ENCODE measurements at regions not wholly inside any gene's neighbourhood (a gene's known extent, or its start where the extent isn't known, plus 50 kb on each side); places are given as distances from the start of the nearest gene placed in this dataset.
"Not testable (repeated sequence)": the region's sequence is repeated elsewhere in the genome, so short reads cannot be mapped to it uniquely, and the experiment has no call there.

DNA sequence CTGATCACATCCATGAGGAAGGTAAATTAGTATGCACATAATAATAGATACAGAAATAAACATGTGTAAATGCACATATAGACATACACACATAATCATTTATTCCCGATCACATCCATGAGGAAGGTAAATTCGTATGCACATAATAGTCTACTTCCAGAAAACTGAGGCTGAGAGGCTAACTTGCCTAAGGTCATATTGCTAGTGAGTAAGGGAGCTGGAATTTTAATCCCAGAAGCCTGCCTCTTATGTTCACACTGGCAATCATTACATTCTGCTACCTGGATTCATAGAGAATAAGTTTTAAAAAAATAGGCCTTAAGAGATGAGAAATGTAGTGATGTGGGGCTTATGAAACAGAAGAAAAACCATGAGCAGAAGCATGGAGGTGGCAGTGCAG is 716.3 kb downstream of the BRINP1 start:
- Histone ChIP-seq H3K9me3 (ENCODE audit: control insufficient read depth, low read length) (no peaks in the 10 kb centered on the region), H3K4me1 (ENCODE audit: control insufficient read depth, insufficient read depth, low read length, poor library complexity, severe bottlenecking) (no peaks in the 10 kb centered on the region), H3K4me3 (ENCODE audit: extremely low read depth, insufficient read depth, low read length, poor library complexity, severe bottlenecking) (no peak overlapping the region), H3K27ac (ENCODE audit: low read depth, low read length, severe bottlenecking) (no peak overlapping the region), H3K36me3 (ENCODE audit: control insufficient read depth, insufficient read depth, low read length) (no peaks in the 10 kb centered on the region)
- no CpG with 5 or more reads among the region's 2 CpGs for WGBS, 2 experiments (ENCODE audit: insufficient coverage in 2 of 2)

DNA sequence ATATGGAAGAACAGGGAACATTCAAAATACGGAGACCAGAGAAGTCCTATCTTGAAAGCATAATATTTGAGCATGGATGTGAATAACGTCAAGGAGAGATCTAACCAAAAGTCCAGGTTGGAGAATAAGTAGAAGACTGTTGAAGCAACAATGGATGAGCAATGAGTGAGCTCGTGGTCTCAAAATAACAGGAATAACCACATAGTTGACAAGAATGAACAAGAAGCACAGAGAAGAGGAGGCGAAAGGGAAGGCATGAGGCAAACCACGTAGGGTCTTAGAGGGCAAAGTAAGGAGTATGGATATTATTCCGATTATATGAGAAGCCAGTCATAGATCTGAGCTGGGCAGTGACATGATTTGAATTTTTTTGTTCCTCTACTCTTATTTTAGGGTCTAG is 710.2 kb downstream of the BRINP1 start:
- Histone ChIP-seq H3K4me1 (ENCODE audit: control insufficient read depth, insufficient read depth, low read length, poor library complexity, severe bottlenecking) (no peaks in the 10 kb centered on the region), H3K4me3 (ENCODE audit: extremely low read depth, insufficient read depth, low read length, poor library complexity, severe bottlenecking) (no peak overlapping the region), H3K36me3 (ENCODE audit: control insufficient read depth, insufficient read depth, low read length) (no peaks in the 10 kb centered on the region), H3K9me3 (ENCODE audit: control insufficient read depth, low read length) (no peaks in the 10 kb centered on the region), H3K27ac (ENCODE audit: low read depth, low read length, severe bottlenecking) (no peak overlapping the region)
- WGBS, 2 experiments (ENCODE audit: insufficient coverage in 2 of 2), result 79 to 82% methylated on average over 4 to 6 of the region's 6 CpGs

DNA sequence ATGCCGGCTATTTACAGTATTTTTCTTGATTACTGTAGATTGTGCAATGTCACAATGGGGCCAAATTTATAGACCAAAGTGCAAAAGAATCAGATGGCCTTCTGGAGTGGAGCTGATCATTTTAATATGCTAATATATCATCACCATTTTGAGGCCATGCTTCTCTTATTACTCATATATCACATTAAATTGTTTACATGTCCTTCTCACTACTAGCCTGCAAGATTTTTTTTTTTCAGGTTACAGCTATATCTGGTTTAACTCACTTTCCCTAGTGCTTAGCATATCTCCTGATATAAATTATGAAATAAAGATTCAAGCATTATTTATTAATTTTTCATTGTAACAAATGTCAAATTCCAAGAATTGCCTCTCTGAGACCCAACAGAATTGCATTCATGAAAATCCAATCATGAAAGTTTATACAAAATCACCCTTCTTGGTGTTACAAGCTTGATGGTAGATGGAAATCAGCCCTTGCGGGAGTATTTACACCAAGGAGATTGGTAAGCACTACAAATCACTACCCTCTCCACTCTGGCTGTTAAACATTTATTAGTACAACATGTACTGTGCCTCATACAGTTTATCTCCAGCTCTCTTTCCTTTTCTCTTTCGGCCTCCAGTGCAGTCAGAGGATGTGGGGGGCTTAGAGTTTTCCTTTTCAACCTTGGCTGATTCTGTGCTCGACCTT is 703.9 kb downstream of the BRINP1 start:
- 76 to 80% methylated on average over 1 to 2 of the region's 4 CpGs for WGBS, 2 experiments (ENCODE audit: insufficient coverage in 2 of 2)
- H3K4me3 ChIP-seq (ENCODE audit: extremely low read depth, insufficient read depth, low read length, poor library complexity, severe bottlenecking), result no peak overlapping the region
- H3K9me3 ChIP-seq (ENCODE audit: control insufficient read depth, low read length), result no peaks in the 10 kb centered on the region
- no peaks in the 10 kb centered on the region for H3K4me1 ChIP-seq (ENCODE audit: control insufficient read depth, insufficient read depth, low read length, poor library complexity, severe bottlenecking)
- H3K36me3 ChIP-seq (ENCODE audit: control insufficient read depth, insufficient read depth, low read length), result no peaks in the 10 kb centered on the region
- H3K27ac ChIP-seq (ENCODE audit: low read depth, low read length, severe bottlenecking), result no peak overlapping the region

DNA sequence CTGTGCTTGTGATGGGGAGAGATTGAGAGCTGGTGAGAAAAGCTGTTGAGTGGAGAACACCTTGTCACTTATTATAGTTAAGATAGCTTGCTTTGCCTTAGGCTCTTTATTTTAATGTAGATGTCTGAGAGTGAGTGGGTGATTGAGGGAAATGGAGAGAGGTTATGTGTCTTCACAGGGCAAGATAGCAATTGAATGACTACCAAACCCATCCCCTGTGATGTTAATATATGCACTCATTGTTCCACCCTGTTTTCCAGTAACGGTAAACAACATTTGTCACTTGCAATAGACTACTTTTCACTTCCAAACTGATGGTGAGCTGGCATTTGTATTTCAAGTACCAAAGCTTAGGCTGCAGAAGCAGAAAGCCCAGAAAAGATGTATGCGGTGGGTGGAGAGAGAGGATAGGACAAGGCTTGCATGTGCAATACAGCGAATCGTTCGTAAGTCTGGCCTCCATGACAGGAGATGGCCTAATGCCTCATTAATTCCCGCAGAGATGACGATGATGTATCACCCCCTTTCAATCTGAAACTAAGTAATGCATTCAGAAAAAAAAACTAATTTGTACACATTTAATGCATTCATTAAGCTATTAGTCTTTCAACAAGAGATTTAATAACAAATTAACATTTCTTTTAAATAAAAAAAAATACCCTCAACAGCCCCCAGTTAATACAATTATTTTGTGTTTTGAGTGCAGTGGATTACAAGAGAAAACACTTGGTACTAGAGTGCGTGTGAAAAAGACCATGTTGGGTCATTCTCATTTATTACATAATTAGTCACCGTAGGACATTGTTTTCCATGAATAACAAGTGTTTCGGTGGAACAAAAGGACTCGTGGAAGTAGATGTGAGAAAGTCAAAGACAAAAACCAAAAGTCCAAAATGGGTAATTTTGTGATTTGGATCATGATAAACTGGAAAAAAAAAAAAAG is 699.0 kb downstream of the BRINP1 start:
- Histone ChIP-seq H3K4me1 (ENCODE audit: control insufficient read depth, insufficient read depth, low read length, poor library complexity, severe bottlenecking) (no peaks in the 10 kb centered on the region), H3K36me3 (ENCODE audit: control insufficient read depth, insufficient read depth, low read length) (no peaks in the 10 kb centered on the region), H3K27ac (ENCODE audit: low read depth, low read length, severe bottlenecking) (no peak overlapping the region), H3K9me3 (ENCODE audit: control insufficient read depth, low read length) (no peaks in the 10 kb centered on the region), H3K4me3 (ENCODE audit: extremely low read depth, insufficient read depth, low read length, poor library complexity, severe bottlenecking) (no peak overlapping the region)
- WGBS, 2 experiments (ENCODE audit: insufficient coverage in 2 of 2), result 86 to 94% methylated on average over 7 of the region's 11 CpGs

DNA sequence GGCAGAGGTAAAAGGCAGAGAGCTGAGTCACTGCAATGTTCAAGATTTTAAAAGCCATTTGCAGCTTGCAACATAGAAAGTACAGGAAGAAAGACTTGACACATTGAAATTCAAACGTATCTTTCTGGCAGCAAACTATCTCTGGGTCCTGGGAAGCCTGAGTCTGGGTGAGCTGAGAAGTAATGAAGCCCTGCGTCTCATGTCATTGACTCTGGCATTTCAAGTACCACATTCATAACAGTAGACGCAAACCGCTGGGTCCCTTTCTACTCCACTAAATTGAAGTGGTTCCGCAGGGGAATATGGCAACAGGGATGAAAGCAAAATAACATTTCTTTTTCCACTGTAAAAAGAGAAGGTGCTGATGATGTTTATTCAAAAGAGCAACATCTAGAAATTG is 694.3 kb downstream of the BRINP1 start:
- H3K4me1 ChIP-seq (ENCODE audit: control insufficient read depth, insufficient read depth, low read length, poor library complexity, severe bottlenecking), result no peaks in the 10 kb centered on the region
- H3K27ac ChIP-seq (ENCODE audit: low read depth, low read length, severe bottlenecking), result no peak overlapping the region
- no peak overlapping the region for H3K4me3 ChIP-seq (ENCODE audit: extremely low read depth, insufficient read depth, low read length, poor library complexity, severe bottlenecking)
- H3K9me3 ChIP-seq (ENCODE audit: control insufficient read depth, low read length), result no peaks in the 10 kb centered on the region
- WGBS, 2 experiments (ENCODE audit: insufficient coverage in 2 of 2), result 88 to 91% methylated on average over 3 to 4 of the region's 5 CpGs
- no peaks in the 10 kb centered on the region for H3K36me3 ChIP-seq (ENCODE audit: control insufficient read depth, insufficient read depth, low read length)

DNA sequence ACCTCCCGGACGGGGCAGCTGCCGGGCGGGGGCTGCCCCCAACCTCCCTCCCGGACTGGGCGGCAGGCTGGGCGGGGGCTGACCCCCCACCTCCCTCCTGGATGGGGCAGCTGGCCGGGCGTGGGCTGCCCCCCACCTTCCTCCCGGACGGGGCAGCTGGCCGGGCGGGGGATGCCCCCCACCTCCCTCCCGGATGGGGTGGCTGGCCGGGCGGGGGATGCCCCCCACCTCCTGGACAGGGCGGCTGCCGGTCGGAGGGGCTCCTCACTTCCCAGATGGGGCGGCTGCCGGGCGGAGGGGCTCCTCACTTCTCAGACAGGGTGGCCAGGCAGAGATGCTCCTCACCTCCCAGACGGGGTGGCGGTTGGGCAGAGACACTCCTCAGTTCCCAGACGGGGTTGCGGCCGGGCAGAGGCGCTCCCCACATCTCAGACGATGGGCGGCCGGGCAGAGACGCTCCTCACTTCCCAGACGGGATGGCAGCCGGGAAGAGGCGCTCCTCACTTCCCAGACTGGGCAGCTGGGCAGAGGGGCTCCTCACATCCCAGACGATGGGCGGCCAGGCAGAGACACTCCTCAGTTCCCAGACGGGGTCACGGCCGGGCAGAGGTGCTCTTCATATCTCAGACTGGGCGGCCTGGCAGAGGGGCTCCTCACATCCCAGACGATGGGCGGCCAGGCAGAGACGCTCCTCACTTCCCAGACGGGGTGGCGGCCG is 691.1 kb downstream of the BRINP1 start:
- H3K27ac ChIP-seq (ENCODE audit: low read depth, low read length, severe bottlenecking); H3K9me3 ChIP-seq (ENCODE audit: control insufficient read depth, low read length); H3K4me3 ChIP-seq (ENCODE audit: extremely low read depth, insufficient read depth, low read length, poor library complexity, severe bottlenecking); H3K4me1 ChIP-seq (ENCODE audit: control insufficient read depth, insufficient read depth, low read length, poor library complexity, severe bottlenecking); H3K36me3 ChIP-seq (ENCODE audit: control insufficient read depth, insufficient read depth, low read length): not testable (repeated sequence)
- 90 to 96% methylated on average over 7 to 11 of the region's 47 CpGs for WGBS, 2 experiments (ENCODE audit: insufficient coverage in 2 of 2)

DNA sequence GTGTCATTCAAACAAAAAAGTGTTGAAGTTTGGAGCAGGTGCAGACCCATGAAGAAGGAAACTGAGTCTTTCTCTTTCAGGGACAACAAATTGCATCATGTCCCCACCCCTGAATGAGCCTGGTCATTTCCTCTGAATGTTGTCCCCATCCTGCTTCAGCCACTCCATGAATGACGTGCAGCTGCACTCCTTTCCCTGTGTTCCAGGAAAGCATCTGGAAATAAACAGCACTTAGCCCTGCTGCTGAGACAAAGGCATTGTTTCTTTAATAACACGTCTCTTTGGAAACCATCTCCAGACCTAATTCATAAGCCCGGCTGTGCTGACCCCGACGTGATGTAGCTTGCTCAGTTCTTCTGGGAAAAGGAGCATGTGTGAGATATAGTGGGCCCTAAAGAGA is 682.3 kb downstream of the BRINP1 start:
- no peaks in the 10 kb centered on the region for H3K36me3 ChIP-seq (ENCODE audit: control insufficient read depth, insufficient read depth, low read length)
- no peak overlapping the region for H3K27ac ChIP-seq (ENCODE audit: low read depth, low read length, severe bottlenecking)
- H3K9me3 ChIP-seq (ENCODE audit: control insufficient read depth, low read length), result no peaks in the 10 kb centered on the region
- H3K4me3 ChIP-seq (ENCODE audit: extremely low read depth, insufficient read depth, low read length, poor library complexity, severe bottlenecking), result no peak overlapping the region
- 76 to 89% methylated on average over 2 to 4 of the region's 5 CpGs for WGBS, 2 experiments (ENCODE audit: insufficient coverage in 2 of 2)
- no peaks in the 10 kb centered on the region for H3K4me1 ChIP-seq (ENCODE audit: control insufficient read depth, insufficient read depth, low read length, poor library complexity, severe bottlenecking)

DNA sequence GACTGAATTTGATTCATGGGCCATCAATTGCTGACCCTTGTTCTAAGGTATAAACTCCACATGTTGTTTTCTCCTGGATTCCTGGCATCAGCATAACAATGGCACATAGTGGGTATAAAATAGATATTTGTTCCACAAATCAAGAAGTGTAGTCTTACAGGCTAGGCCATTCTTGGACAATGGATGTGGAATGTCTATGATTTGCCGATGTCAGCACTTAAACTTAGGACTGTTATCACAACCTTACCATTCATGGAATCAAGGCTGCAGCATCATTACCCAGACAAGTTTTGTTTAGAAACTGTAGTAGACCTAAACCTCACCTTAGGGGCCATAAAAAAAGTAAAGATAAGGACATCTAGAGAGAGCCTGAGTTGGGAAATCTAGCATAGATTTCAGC is 680.0 kb downstream of the BRINP1 start:
- Histone ChIP-seq H3K27ac (ENCODE audit: low read depth, low read length, severe bottlenecking) (no peak overlapping the region), H3K9me3 (ENCODE audit: control insufficient read depth, low read length) (no peaks in the 10 kb centered on the region), H3K36me3 (ENCODE audit: control insufficient read depth, insufficient read depth, low read length) (no peaks in the 10 kb centered on the region), H3K4me1 (ENCODE audit: control insufficient read depth, insufficient read depth, low read length, poor library complexity, severe bottlenecking) (no peaks in the 10 kb centered on the region), H3K4me3 (ENCODE audit: extremely low read depth, insufficient read depth, low read length, poor library complexity, severe bottlenecking) (no peak overlapping the region)
- no CpG with 5 or more reads among the region's 1 CpG for WGBS, 2 experiments (ENCODE audit: insufficient coverage in 2 of 2)

DNA sequence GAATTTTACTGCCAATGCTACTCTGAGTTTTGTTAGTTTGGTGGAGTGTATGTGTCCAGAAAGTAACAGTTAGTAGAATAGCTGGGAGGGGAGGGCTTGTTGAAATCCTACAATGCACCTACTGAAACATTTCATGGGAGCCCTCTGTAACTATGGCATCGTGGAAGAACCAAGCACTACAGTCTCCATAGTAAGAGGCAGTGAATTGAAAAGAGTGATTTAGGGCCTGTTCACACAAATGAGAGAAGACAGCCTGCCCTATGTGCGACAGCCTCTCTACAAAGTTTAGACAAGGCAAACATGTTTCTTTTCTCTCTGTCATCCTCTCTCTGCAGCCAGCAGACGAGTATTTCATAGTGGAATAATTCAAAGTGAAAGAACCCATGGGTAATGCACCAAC is 676.6 kb downstream of the BRINP1 start:
- H3K4me3 ChIP-seq (ENCODE audit: extremely low read depth, insufficient read depth, low read length, poor library complexity, severe bottlenecking), result no peak overlapping the region
- WGBS, 2 experiments (ENCODE audit: insufficient coverage in 2 of 2), result 91% methylated on average over 2 of the region's 3 CpGs; no CpG with 5 or more reads in 1 of the 2 experiments
- no peaks in the 10 kb centered on the region for H3K4me1 ChIP-seq (ENCODE audit: control insufficient read depth, insufficient read depth, low read length, poor library complexity, severe bottlenecking)
- no peaks in the 10 kb centered on the region for H3K9me3 ChIP-seq (ENCODE audit: control insufficient read depth, low read length)
- H3K36me3 ChIP-seq (ENCODE audit: control insufficient read depth, insufficient read depth, low read length), result no peaks in the 10 kb centered on the region
- no peak overlapping the region for H3K27ac ChIP-seq (ENCODE audit: low read depth, low read length, severe bottlenecking)

DNA sequence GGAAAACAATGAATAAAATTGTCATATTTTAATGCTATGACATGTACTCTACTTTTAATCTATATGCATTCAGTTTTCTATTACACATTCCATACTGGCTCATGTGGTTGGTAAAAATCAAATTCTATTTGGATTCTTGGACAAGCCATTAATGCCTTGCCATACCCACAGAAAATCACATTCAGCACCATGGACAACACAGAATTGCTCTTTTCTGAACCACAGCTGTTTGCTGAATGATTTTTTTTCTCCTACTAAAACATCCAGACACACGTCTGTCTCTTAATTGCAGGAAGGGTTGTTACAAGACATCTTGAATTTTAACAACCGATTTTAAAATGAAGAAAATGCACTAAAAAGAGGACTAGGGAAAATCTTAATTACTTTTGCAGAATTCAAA is 675.6 kb downstream of the BRINP1 start:
- Histone ChIP-seq H3K36me3 (ENCODE audit: control insufficient read depth, insufficient read depth, low read length) (no peaks in the 10 kb centered on the region), H3K4me1 (ENCODE audit: control insufficient read depth, insufficient read depth, low read length, poor library complexity, severe bottlenecking) (no peaks in the 10 kb centered on the region), H3K9me3 (ENCODE audit: control insufficient read depth, low read length) (no peaks in the 10 kb centered on the region), H3K27ac (ENCODE audit: low read depth, low read length, severe bottlenecking) (no peak overlapping the region), H3K4me3 (ENCODE audit: extremely low read depth, insufficient read depth, low read length, poor library complexity, severe bottlenecking) (no peak overlapping the region)
- WGBS, 2 experiments (ENCODE audit: insufficient coverage in 2 of 2), result no CpG with 5 or more reads among the region's 2 CpGs
